Sigmoid colon (tissue), 4 donors: ENCODE measurements at regions not wholly inside any gene's neighbourhood (a gene's known extent, or its start where the extent isn't known, plus 50 kb on each side); places are given as distances from the start of the nearest gene placed in this dataset.

Experiments used
- CTCF ChIP-seq, 4 experiments: fragments of 450-650 bp in 3 of 4; fragments of 200-600 bp in 1 of 4; IDR thresholded peaks; one replicate each; pipeline ENCODE4 v1.5.1; 2016 to 2019; ENCODE audit warnings: antibody characterized with exemption in 4 of 4, mild to moderate bottlenecking in 3 of 4, moderate library complexity in 2 of 4
- POLR2AphosphoS5 ChIP-seq, 4 donors: sonication (generic); formaldehyde crosslinking; IDR thresholded peaks; one replicate each; pipeline ENCODE4 v1.6.1; 2017; ENCODE audit warnings: antibody characterized with exemption in 4 of 4

- TF ChIP-seq POLR2AphosphoS5 (IDR thresholded peaks at IDR 0.05) (no peak), CTCF (IDR thresholded peaks at IDR 0.05) (no peak)
Measured at GRCh38 chr6:44628347-44628746, 240.8 kb downstream of the CDC5L start.
